ENCODE measurements at regions not wholly inside any gene's neighbourhood (a gene's known extent, or its start where the extent isn't known, plus 50 kb on each side); places are given as distances from the start of the nearest gene placed in this dataset.

DNA sequence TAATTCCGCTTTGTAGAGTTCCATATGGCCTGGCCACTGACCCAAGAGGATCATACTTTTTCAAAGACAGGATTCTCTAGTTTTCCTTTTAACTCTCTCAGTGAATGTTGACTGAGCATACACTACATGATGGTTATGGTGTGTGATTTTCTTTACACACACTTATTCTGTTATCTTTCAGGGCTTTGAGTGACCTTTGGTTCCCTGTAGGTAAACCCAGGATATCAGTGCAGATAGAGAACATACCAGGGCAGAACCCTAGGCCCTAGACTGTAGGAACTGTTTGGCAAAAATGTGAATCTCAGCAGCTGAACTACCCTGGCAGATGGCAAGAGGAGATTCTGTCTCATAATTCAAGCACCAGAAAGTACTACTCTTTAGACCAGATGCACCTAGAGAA lies 159.6 kb downstream of the KCNA5 start:
- H3K4me1 ChIP-seq (ENCODE audit: insufficient read depth, insufficient read length) = peaks cover 15% of the 10 kb centered on the region
- DNase-seq (ENCODE audit: low read depth, low spot score) = no peak
- TF ChIP-seq SUZ12 (IDR thresholded peaks at IDR 0.05; ENCODE audit: extremely low read depth, insufficient read depth, insufficient read length) (no peak), ZNF274 (IDR thresholded peaks at IDR 0.05; ENCODE audit: low read depth, low read length) (no peak), YY1 (IDR thresholded peaks at IDR 0.05; ENCODE audit: insufficient read depth, insufficient read length) (no peak)
- H3K36me3 ChIP-seq (ENCODE audit: insufficient read depth, insufficient read length, low read length) = peaks cover 35% of the 10 kb centered on the region
- H3K9me3 ChIP-seq (ENCODE audit: insufficient read depth, low read length) = no peaks in the 10 kb centered on the region
- H3K9ac ChIP-seq (ENCODE audit: insufficient read length, low read depth) = no peak overlapping the region
- no peak overlapping the region for H3K4me3 ChIP-seq (ENCODE audit: insufficient read length, low read depth)
- H3K27me3 ChIP-seq (ENCODE audit: insufficient read depth, insufficient read length) = no peaks in the 10 kb centered on the region

DNA sequence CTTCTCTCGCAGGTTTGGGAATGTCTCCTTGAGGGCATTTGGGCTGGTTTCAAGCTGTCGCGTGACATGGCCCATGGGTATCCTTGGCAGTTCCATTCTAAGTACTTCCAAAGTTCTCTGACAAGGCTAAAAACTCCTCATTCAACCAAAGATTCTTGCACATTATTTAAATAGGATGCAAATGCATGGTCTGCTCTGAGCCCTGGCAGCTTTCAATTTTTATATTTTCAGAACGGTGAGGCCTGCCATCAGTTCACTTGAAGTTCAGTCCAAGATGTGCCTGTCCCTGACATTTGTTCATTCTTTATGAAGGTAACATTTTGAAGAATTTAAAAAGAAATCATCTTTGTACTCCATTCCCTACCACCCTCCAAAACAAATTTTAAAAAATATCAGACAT lies 160.0 kb downstream of the KCNA5 start:
- no peak overlapping the region for H3K4me3 ChIP-seq (ENCODE audit: insufficient read length, low read depth)
- peaks cover 32% of the 10 kb centered on the region for H3K36me3 ChIP-seq (ENCODE audit: insufficient read depth, insufficient read length, low read length)
- H3K9ac ChIP-seq (ENCODE audit: insufficient read length, low read depth) = no peak overlapping the region
- H3K27me3 ChIP-seq (ENCODE audit: insufficient read depth, insufficient read length) = no peaks in the 10 kb centered on the region
- H3K4me1 ChIP-seq (ENCODE audit: insufficient read depth, insufficient read length) = peaks cover 15% of the 10 kb centered on the region
- no peak for DNase-seq (ENCODE audit: low read depth, low spot score)
- no peaks in the 10 kb centered on the region for H3K9me3 ChIP-seq (ENCODE audit: insufficient read depth, low read length)
- TF ChIP-seq ZNF274 (IDR thresholded peaks at IDR 0.05; ENCODE audit: low read depth, low read length) = no peak
- TF ChIP-seq YY1 (IDR thresholded peaks at IDR 0.05; ENCODE audit: insufficient read depth, insufficient read length) = no peak
- TF ChIP-seq SUZ12 (IDR thresholded peaks at IDR 0.05; ENCODE audit: extremely low read depth, insufficient read depth, insufficient read length) = no peak

DNA sequence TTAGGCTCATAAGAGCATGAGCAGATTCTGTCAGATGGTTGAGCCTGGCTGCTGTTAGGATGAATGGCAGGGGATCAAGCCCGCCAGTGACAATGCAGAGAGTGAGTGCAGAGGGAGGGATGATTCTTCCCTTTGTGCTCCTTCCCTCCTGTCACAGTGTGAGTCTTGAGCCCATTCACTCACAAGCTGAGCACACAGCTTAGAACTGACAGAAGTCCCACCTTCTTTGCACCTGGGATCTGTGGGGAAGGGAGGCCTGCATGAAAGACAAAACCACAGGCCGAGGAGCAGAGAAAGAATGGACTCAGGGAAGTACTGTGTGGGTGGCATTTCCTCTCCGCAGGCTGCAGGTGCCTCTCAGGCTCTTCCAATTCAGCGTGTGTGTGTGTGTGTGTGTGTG lies 160.6 kb downstream of the KCNA5 start:
- H3K36me3 ChIP-seq (ENCODE audit: insufficient read depth, insufficient read length, low read length) = peaks cover 32% of the 10 kb centered on the region
- peak; percentile 93 for DNase-seq (ENCODE audit: low read depth, low spot score)
- no peak for TF ChIP-seq SUZ12 (IDR thresholded peaks at IDR 0.05; ENCODE audit: extremely low read depth, insufficient read depth, insufficient read length)
- TF ChIP-seq YY1 (IDR thresholded peaks at IDR 0.05; ENCODE audit: insufficient read depth, insufficient read length) = no peak
- no peak for TF ChIP-seq ZNF274 (IDR thresholded peaks at IDR 0.05; ENCODE audit: low read depth, low read length)

DNA sequence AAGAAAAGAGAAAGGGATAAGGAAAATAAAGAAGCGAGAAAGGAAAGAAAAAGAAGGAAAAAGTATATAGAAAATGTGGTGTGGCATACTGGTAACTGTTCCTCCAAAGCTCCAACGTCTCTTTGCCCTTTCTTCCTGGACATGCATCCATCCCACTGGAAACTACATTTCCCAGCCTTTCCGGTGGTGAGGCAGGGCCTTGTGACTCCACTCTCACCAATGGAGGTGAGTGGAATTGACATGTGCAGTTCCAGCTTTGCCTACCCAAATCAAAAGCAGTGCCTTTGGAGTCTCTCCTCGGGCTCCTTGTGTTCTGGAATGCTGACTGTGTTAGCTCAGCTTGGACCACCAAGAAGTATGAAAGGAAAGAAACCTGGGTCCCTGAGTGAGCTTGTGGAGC lies 161.2 kb downstream of the KCNA5 start:
- DNase-seq (ENCODE audit: low read depth, low spot score) = no peak
- Histone ChIP-seq H3K9ac (ENCODE audit: insufficient read length, low read depth) (no peak overlapping the region), H3K27me3 (ENCODE audit: insufficient read depth, insufficient read length) (no peaks in the 10 kb centered on the region), H3K9me3 (ENCODE audit: insufficient read depth, low read length) (no peaks in the 10 kb centered on the region), H3K36me3 (ENCODE audit: insufficient read depth, insufficient read length, low read length) (peaks cover 28% of the 10 kb centered on the region), H3K4me3 (ENCODE audit: insufficient read length, low read depth) (no peak overlapping the region), H3K4me1 (ENCODE audit: insufficient read depth, insufficient read length) (peaks cover 15% of the 10 kb centered on the region)
- TF ChIP-seq ZNF274 (IDR thresholded peaks at IDR 0.05; ENCODE audit: low read depth, low read length) = no peak
- no peak for TF ChIP-seq YY1 (IDR thresholded peaks at IDR 0.05; ENCODE audit: insufficient read depth, insufficient read length)
- TF ChIP-seq SUZ12 (IDR thresholded peaks at IDR 0.05; ENCODE audit: extremely low read depth, insufficient read depth, insufficient read length) = no peak

More for the DNA sequence above, 160.6 kb downstream of the KCNA5 start:
- no peak overlapping the region for H3K4me3 ChIP-seq (ENCODE audit: insufficient read length, low read depth)
- H3K27me3 ChIP-seq (ENCODE audit: insufficient read depth, insufficient read length) = no peaks in the 10 kb centered on the region
- H3K9me3 ChIP-seq (ENCODE audit: insufficient read depth, low read length) = no peaks in the 10 kb centered on the region
- no peak overlapping the region for H3K9ac ChIP-seq (ENCODE audit: insufficient read length, low read depth)
- peaks cover 15% of the 10 kb centered on the region for H3K4me1 ChIP-seq (ENCODE audit: insufficient read depth, insufficient read length)

DNA sequence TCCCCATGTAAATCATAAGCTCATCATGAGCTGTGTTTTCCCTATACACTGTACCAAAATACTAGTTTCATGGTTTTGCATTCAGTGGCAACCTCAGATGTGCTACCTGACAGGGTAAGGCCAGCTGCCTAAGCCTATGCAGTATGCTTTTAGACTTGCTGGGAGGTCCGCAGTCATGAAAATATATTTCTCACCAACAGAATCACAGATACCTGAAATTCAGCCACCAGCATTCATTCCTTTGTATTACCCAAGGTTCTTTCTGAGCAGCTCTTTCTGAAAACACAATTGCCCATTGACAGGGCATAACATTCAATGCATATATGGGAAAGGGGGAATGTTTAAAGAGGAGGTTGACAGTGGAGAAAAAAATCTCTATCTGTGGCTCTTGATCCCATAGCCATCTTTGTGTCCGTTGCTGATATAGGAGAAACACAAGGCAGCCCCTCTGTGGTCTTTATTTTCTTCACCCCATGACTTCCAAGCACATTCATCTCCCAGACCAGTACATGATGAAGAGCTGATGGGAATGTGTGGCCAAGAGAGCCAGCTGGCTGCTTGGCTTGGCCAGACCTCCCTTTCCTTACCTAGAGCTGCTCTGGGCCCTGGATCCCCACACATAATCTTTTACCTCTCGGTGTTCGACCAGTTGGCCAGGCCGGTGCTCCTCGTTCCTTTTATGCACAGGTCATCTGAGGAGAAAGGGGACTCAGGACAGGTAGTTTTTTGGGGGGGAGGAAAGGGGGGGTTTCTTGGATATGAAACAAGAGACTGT lies 162.9 kb downstream of the KCNA5 start:
- no peaks in the 10 kb centered on the region for H3K27me3 ChIP-seq (ENCODE audit: insufficient read depth, insufficient read length)
- peaks cover 7% of the 10 kb centered on the region for H3K4me1 ChIP-seq (ENCODE audit: insufficient read depth, insufficient read length)
- no peak overlapping the region for H3K9ac ChIP-seq (ENCODE audit: insufficient read length, low read depth)
- DNase-seq (ENCODE audit: low read depth, low spot score) = no peak
- H3K4me3 ChIP-seq (ENCODE audit: insufficient read length, low read depth) = no peak overlapping the region
- peaks cover 29% of the 10 kb centered on the region for H3K36me3 ChIP-seq (ENCODE audit: insufficient read depth, insufficient read length, low read length)
- H3K9me3 ChIP-seq (ENCODE audit: insufficient read depth, low read length) = no peaks in the 10 kb centered on the region
- TF ChIP-seq SUZ12 (IDR thresholded peaks at IDR 0.05; ENCODE audit: extremely low read depth, insufficient read depth, insufficient read length) = no peak
- no peak for TF ChIP-seq YY1 (IDR thresholded peaks at IDR 0.05; ENCODE audit: insufficient read depth, insufficient read length)
- no peak for TF ChIP-seq ZNF274 (IDR thresholded peaks at IDR 0.05; ENCODE audit: low read depth, low read length)

DNA sequence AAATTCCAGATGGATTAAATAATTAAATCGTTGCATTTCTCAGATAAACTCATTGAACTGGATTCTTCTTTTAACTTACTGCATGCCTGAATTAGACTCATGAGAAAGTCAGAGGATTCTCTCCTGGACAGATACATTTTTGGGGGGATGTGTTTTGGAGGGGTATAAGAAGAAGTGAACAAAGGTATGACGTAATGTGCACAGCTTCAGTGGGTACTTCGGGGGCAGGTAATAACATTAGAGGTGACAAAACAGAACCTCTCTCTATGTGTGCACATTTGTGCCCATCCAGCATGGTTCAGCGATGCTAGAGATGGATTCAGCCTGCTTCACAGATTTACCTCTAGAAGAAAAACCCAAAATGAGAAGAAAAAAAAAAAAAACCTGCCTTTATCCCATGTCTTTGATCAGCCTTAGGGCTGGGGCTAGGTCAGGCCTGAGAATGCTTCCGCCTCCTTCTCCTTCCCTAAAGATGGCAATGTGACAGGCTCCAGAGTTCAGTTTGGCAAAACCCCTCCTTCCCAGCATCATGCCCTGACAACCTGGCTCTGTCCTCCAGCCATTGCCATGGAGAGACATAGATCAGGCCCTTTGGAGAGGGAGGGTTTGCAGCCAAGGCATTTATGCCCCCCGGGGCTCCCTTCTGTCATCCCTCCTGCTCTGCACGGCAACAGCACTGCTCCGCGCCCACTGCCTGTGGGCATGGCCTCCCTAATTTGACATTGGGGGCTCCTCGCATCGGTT lies 166.7 kb downstream of the KCNA5 start:
- no peak for DNase-seq (ENCODE audit: low read depth, low spot score)
- no peak overlapping the region for H3K9ac ChIP-seq (ENCODE audit: insufficient read length, low read depth)
- peaks cover 26% of the 10 kb centered on the region for H3K36me3 ChIP-seq (ENCODE audit: insufficient read depth, insufficient read length, low read length)
- H3K9me3 ChIP-seq (ENCODE audit: insufficient read depth, low read length) = no peaks in the 10 kb centered on the region
- TF ChIP-seq SUZ12 (IDR thresholded peaks at IDR 0.05; ENCODE audit: extremely low read depth, insufficient read depth, insufficient read length) (no peak), YY1 (IDR thresholded peaks at IDR 0.05; ENCODE audit: insufficient read depth, insufficient read length) (no peak), ZNF274 (IDR thresholded peaks at IDR 0.05; ENCODE audit: low read depth, low read length) (no peak)
- H3K4me3 ChIP-seq (ENCODE audit: insufficient read length, low read depth) = no peak overlapping the region
- H3K27me3 ChIP-seq (ENCODE audit: insufficient read depth, insufficient read length) = no peaks in the 10 kb centered on the region
- H3K4me1 ChIP-seq (ENCODE audit: insufficient read depth, insufficient read length) = no peaks in the 10 kb centered on the region

DNA sequence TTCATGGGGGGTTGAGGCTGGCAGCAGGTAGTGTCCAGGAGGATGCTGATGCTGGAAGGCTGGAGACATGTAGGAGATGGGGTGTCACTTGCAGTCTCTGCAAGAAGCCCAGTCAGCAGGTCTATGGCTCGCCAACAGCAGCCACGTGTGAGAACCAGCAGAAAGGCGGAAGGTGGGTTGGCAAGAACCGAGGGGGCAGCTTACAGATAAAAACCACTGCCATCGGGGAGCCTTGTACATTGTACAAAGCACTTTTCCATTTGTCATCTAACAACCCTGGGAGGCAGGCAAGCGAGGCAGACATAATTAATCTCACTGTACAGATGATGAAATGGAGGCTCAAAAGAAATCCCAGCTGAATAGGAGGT lies 167.2 kb downstream of the KCNA5 start:
- Histone ChIP-seq H3K4me1 (ENCODE audit: insufficient read depth, insufficient read length) (no peaks in the 10 kb centered on the region), H3K27me3 (ENCODE audit: insufficient read depth, insufficient read length) (no peaks in the 10 kb centered on the region), H3K9ac (ENCODE audit: insufficient read length, low read depth) (no peak overlapping the region), H3K36me3 (ENCODE audit: insufficient read depth, insufficient read length, low read length) (peaks cover 25% of the 10 kb centered on the region), H3K4me3 (ENCODE audit: insufficient read length, low read depth) (no peak overlapping the region), H3K9me3 (ENCODE audit: insufficient read depth, low read length) (no peaks in the 10 kb centered on the region)
- DNase-seq (ENCODE audit: low read depth, low spot score) = no peak
- TF ChIP-seq SUZ12 (IDR thresholded peaks at IDR 0.05; ENCODE audit: extremely low read depth, insufficient read depth, insufficient read length) (no peak), ZNF274 (IDR thresholded peaks at IDR 0.05; ENCODE audit: low read depth, low read length) (no peak), YY1 (IDR thresholded peaks at IDR 0.05; ENCODE audit: insufficient read depth, insufficient read length) (no peak)
